ENCODE measurements at regions not wholly inside any gene's neighbourhood (a gene's known extent, or its start where the extent isn't known, plus 50 kb on each side); places are given as distances from the start of the nearest gene placed in this dataset.

DNA sequence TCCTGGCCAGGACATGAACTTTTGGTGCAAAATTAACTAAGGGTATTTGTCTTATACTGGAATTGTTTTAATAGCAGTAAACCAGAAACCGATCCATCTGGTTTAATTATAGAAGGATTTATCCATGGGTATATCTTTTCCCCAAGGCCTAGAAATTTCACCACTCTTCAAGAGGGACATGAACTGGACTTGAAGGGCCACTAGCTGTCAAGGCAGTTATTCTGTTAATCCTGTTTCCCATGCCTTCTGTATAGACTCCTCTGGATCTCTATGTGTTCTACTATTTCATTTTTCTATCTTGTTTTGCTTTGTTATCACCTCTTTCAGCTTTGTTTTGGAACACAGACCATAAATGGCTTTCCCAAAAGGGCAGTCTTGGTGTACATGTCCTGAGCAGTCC is 467.6 kb downstream of the KIF4B start:
- Histone ChIP-seq H3K36me3 (ENCODE audit: insufficient read depth, low read length) (no peaks in the 10 kb centered on the region), H2AFZ (ENCODE audit: low read depth, low read length) (no peak overlapping the region), H3K9me3 (ENCODE audit: low read length) (no peaks in the 10 kb centered on the region), H3K4me3 (ENCODE audit: low read length) (no peak overlapping the region), H3K4me1 (ENCODE audit: insufficient read depth, low read length) (no peaks in the 10 kb centered on the region), H3K27me3 (ENCODE audit: insufficient read depth, low read length) (no peaks in the 10 kb centered on the region)

DNA sequence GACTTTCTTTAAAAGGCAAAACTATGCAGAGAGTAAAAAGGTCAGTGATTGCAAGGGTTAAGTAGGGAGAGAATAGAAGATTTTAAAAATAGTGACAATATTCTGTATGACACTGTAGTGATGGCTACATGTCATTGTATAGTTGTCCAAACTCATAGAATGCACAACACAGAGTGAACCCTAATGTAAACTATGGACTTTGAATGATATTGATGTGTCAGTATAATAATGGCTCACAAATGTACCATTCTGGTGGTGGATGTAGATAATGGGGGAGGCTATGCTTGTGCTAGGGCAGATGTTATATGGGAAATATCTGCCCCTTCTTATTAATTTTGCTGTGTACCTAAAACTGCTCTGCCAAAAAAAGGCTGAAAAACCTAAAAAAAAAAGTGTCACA is 468.9 kb downstream of the KIF4B start:
- Histone ChIP-seq H2AFZ (ENCODE audit: low read depth, low read length) (no peak overlapping the region), H3K27me3 (ENCODE audit: insufficient read depth, low read length) (no peaks in the 10 kb centered on the region), H3K4me3 (ENCODE audit: low read length) (no peak overlapping the region), H3K9me3 (ENCODE audit: low read length) (no peaks in the 10 kb centered on the region), H3K4me1 (ENCODE audit: insufficient read depth, low read length) (no peaks in the 10 kb centered on the region), H3K36me3 (ENCODE audit: insufficient read depth, low read length) (no peaks in the 10 kb centered on the region)

DNA sequence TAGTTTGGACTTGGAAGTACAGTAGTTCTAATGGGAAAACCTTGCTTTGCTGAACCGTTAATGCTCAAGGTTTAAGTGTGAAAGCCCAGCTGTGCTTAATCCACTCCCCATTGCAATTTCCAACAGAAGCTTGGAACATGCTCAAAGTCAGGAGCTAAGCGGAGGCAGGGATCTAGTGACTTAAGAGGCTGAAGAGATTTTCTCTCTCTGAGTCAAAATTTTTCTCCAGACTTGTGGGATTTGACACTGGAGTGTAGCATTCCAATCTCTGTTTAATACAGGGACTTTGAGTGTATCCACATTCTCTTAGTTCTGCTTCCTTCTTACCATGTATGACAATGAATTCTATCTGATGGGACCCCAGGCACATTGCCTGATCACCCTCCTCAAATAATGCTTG is 471.8 kb downstream of the KIF4B start:
- H3K9me3 ChIP-seq (ENCODE audit: low read length) = no peaks in the 10 kb centered on the region
- H3K4me1 ChIP-seq (ENCODE audit: insufficient read depth, low read length) = no peaks in the 10 kb centered on the region
- no peak overlapping the region for H3K4me3 ChIP-seq (ENCODE audit: low read length)
- H3K36me3 ChIP-seq (ENCODE audit: insufficient read depth, low read length) = no peaks in the 10 kb centered on the region
- no peaks in the 10 kb centered on the region for H3K27me3 ChIP-seq (ENCODE audit: insufficient read depth, low read length)
- no peak overlapping the region for H2AFZ ChIP-seq (ENCODE audit: low read depth, low read length)

DNA sequence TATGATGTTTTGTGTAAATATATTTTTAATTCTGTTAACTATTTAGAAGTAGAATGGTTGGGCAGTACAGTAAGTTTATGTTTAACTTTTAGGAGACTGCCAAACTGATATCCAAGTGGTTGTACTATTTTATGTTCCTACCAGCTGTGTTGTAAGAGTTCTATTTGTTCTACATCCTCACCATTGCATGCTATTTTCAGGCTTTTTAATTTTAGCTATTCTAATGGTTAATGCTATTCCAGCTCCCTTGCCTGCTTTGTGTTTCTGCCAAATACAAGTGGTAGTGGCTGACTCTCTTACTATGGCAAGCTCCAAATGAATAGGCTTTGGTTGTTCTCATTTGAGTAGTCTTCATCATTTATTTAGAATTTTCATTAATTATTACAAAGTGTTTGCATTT is 476.4 kb downstream of the KIF4B start:
- no peaks in the 10 kb centered on the region for H3K36me3 ChIP-seq (ENCODE audit: insufficient read depth, low read length)
- H3K27me3 ChIP-seq (ENCODE audit: insufficient read depth, low read length) = no peaks in the 10 kb centered on the region
- H3K9me3 ChIP-seq (ENCODE audit: low read length) = no peaks in the 10 kb centered on the region
- H3K4me3 ChIP-seq (ENCODE audit: low read length) = no peak overlapping the region
- H3K4me1 ChIP-seq (ENCODE audit: insufficient read depth, low read length) = no peaks in the 10 kb centered on the region
- H2AFZ ChIP-seq (ENCODE audit: low read depth, low read length) = no peak overlapping the region

DNA sequence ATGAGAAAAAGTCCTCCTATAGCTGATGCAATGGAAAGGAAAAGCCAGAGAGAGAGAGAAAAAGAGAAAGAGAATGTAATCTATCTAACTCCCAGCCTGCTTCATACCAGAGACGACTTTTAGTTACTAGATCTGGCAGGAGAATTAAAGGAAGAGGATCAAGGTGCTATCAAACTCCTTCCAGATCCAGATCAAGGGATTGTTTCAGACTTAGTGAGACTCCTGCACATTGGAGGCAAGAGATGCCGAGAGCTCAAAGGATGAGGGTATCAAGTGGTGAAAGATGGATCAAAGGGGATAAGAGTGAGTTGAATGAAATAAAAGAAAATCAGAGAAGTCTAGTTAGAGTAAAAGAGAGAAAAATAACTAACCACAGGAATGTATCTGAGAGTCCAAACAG is 478.6 kb downstream of the KIF4B start:
- no peak overlapping the region for H3K4me3 ChIP-seq (ENCODE audit: low read length)
- no peaks in the 10 kb centered on the region for H3K4me1 ChIP-seq (ENCODE audit: insufficient read depth, low read length)
- H2AFZ ChIP-seq (ENCODE audit: low read depth, low read length) = no peak overlapping the region
- H3K36me3 ChIP-seq (ENCODE audit: insufficient read depth, low read length) = no peaks in the 10 kb centered on the region
- no peaks in the 10 kb centered on the region for H3K27me3 ChIP-seq (ENCODE audit: insufficient read depth, low read length)
- no peaks in the 10 kb centered on the region for H3K9me3 ChIP-seq (ENCODE audit: low read length)

DNA sequence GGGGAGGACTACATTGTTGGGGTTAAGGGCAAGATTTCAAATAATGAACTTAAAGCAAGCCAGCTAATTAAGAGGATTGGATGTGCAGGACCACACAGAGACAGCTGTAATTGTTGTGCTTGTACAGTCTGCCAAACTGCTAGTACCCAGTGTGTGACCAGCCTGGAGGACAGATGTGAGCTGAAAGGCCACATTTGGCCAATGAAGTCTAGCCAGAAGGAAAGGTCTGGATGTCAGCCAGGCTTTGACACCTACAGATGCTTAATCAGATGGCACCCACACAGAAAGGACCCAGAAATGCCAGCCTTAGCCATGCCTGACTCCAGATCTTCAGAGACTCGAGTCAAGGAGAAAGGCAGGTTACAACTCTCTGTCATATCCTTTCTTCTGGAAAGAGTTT is 491.1 kb downstream of the KIF4B start:
- no peaks in the 10 kb centered on the region for H3K9me3 ChIP-seq (ENCODE audit: low read length)
- H3K4me3 ChIP-seq (ENCODE audit: low read length) = no peak overlapping the region
- no peaks in the 10 kb centered on the region for H3K27me3 ChIP-seq (ENCODE audit: insufficient read depth, low read length)
- no peak overlapping the region for H2AFZ ChIP-seq (ENCODE audit: low read depth, low read length)
- H3K4me1 ChIP-seq (ENCODE audit: insufficient read depth, low read length) = no peaks in the 10 kb centered on the region
- H3K36me3 ChIP-seq (ENCODE audit: insufficient read depth, low read length) = no peaks in the 10 kb centered on the region

DNA sequence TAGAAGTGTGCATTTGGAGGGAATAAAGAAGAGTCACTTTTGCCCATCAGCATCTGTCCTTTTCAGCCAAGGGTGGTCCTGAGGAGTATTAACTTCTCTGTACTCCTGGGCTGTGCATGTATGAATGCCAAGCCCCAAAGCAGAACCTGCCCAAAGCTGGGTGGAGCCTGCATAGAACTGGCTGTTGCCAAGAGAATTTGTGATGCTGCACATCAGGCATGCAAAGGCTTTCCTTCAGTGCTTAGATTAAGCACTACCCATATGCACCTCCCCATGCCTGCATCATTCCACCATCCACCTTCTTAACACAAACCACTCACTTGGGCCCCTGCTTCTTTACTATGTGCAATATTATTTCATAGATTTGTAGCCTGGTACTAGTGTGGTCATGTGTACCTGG is 493.8 kb downstream of the KIF4B start:
- Histone ChIP-seq H2AFZ (ENCODE audit: low read depth, low read length) (no peak overlapping the region), H3K36me3 (ENCODE audit: insufficient read depth, low read length) (no peaks in the 10 kb centered on the region), H3K4me3 (ENCODE audit: low read length) (no peak overlapping the region), H3K27me3 (ENCODE audit: insufficient read depth, low read length) (no peaks in the 10 kb centered on the region), H3K4me1 (ENCODE audit: insufficient read depth, low read length) (peaks cover 6% of the 10 kb centered on the region), H3K9me3 (ENCODE audit: low read length) (no peaks in the 10 kb centered on the region)

DNA sequence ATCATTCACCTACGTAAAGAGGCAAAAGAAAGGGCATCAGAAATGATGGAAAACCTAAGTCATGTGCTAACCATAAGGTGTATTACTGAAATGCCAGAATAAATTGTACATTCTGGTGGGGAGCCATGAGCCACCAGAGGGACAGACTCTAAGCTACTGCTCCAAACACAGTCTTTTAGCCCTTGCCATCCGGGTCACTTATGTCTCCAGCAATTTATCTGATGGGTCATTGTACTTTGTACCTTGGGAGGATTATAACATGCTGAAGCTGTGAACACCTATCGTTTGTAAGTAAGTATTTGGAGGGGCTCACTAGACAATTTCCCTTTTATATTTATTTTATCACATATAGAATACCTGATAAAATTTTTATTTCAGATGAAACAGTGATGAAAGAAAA is 495.1 kb downstream of the KIF4B start:
- no peaks in the 10 kb centered on the region for H3K27me3 ChIP-seq (ENCODE audit: insufficient read depth, low read length)
- no peaks in the 10 kb centered on the region for H3K9me3 ChIP-seq (ENCODE audit: low read length)
- H3K4me1 ChIP-seq (ENCODE audit: insufficient read depth, low read length) = peaks cover 7% of the 10 kb centered on the region
- no peak overlapping the region for H2AFZ ChIP-seq (ENCODE audit: low read depth, low read length)
- no peaks in the 10 kb centered on the region for H3K36me3 ChIP-seq (ENCODE audit: insufficient read depth, low read length)
- H3K4me3 ChIP-seq (ENCODE audit: low read length) = no peak overlapping the region

DNA sequence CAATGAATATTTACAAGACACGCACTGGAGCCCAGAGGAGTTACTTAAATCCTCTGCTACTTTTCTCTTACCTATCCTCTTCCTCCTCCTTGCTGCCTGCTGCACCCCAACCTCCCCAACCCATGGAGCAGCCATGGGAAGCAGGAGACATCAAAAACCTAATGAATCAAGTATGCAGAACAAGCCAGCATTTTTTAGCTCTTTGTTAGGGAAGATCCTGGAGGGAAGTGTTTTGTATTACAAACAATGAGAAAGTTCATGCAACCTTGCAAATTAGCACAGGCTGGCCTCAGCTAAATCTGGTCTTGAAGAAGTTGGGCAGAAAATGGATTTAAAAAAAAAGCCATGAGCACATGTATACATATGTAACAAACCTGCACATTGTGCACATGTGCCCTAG is 498.8 kb downstream of the KIF4B start:
- Histone ChIP-seq H3K27me3 (ENCODE audit: insufficient read depth, low read length) (no peaks in the 10 kb centered on the region), H3K36me3 (ENCODE audit: insufficient read depth, low read length) (no peaks in the 10 kb centered on the region), H3K9me3 (ENCODE audit: low read length) (no peaks in the 10 kb centered on the region), H3K4me1 (ENCODE audit: insufficient read depth, low read length) (peaks cover 7% of the 10 kb centered on the region), H2AFZ (ENCODE audit: low read depth, low read length) (no peak overlapping the region), H3K4me3 (ENCODE audit: low read length) (no peak overlapping the region)

DNA sequence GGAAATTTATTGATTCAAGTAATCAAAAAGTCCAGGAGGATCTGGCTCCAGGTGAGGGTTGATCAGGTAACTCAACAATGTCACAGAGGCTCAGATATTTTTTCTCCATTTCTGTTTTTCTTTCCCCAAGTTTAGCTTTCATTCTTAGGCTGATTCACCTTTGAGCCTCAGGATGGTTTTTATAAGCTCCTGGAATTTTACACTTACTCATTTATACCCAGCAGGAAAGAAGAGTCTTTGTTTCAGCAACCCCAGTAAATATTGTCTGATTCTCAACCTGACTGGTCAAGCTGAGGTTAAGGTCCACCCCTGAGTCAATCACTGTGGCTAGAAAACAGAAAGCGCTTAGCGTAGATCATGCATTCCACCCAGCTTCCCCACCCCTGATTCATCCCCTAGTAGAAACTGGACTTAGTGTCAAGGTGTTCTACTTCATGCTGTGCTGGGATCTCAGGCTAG is 500.6 kb downstream of the KIF4B start:
- H3K4me3 ChIP-seq (ENCODE audit: low read length) = no peak overlapping the region
- H3K4me1 ChIP-seq (ENCODE audit: insufficient read depth, low read length) = peaks cover 7% of the 10 kb centered on the region
- no peak overlapping the region for H2AFZ ChIP-seq (ENCODE audit: low read depth, low read length)
- no peaks in the 10 kb centered on the region for H3K36me3 ChIP-seq (ENCODE audit: insufficient read depth, low read length)
- no peaks in the 10 kb centered on the region for H3K27me3 ChIP-seq (ENCODE audit: insufficient read depth, low read length)
- no peaks in the 10 kb centered on the region for H3K9me3 ChIP-seq (ENCODE audit: low read length)

DNA sequence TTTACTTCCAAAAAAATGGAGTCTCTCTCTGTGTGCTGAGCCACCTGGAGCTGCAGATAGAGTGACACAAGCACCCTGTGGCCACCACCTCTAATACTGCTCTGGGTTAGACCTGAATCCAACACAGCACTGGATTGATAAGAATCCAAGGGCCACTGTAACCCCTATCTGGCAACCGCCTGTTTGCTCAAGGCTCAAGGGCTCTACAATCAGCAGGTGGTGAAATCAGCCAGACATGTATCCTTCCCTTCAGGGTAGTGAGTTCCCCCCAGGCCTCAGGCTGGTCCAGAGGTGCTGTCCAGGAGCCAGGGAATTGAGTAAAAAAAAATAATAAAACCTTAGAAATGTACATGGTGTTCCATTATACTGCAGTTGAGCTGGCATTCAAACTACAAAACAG is 509.0 kb downstream of the KIF4B start:
- Histone ChIP-seq H3K9me3 (ENCODE audit: low read length) (no peaks in the 10 kb centered on the region), H3K4me1 (ENCODE audit: insufficient read depth, low read length) (no peaks in the 10 kb centered on the region), H3K27me3 (ENCODE audit: insufficient read depth, low read length) (no peaks in the 10 kb centered on the region), H2AFZ (ENCODE audit: low read depth, low read length) (no peak overlapping the region), H3K36me3 (ENCODE audit: insufficient read depth, low read length) (no peaks in the 10 kb centered on the region), H3K4me3 (ENCODE audit: low read length) (no peak overlapping the region)

DNA sequence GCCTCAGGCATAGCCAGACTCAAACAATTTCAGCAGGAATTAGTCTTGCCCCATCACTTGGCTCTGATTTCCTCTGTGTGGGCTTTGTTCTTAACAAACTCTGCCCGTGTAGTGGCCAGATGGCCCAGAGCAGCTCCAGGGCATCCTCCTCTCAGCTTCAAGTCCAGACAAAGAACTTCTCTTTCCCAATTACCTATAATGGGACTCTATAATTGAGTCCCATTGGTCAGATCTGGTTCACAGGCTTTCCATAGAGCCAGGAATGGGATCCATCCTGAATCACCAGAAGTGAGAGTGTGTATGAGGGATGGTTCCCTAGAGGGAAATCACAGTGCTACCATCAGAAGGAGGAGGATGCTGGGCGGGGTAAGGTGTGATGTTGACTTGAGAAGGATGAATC is 515.8 kb downstream of the KIF4B start:
- Histone ChIP-seq H3K4me1 (ENCODE audit: insufficient read depth, low read length) (no peaks in the 10 kb centered on the region), H3K9me3 (ENCODE audit: low read length) (no peaks in the 10 kb centered on the region)

DNA sequence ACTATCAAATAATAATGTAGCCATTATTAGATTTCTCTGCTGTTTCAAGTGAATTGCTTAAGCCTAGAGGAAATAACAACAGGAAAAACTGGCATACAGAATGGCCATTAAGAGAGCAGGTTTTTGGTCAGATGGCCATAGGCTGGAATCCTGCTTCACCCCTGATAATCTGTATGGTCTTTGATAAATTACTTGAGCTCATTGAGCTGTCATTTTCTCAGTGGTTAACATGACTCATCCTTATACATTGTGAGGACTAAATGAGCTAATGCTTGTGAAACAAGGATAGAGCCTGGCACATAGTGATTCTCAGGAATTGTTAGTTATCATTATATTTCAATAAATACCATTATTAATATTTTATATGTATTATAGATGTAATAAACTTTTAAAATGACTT is 516.5 kb downstream of the KIF4B start:
- H3K4me1 ChIP-seq (ENCODE audit: insufficient read depth, low read length) = no peaks in the 10 kb centered on the region
- H3K9me3 ChIP-seq (ENCODE audit: low read length) = no peaks in the 10 kb centered on the region
- no peaks in the 10 kb centered on the region for H3K36me3 ChIP-seq (ENCODE audit: insufficient read depth, low read length)
- H3K27me3 ChIP-seq (ENCODE audit: insufficient read depth, low read length) = no peaks in the 10 kb centered on the region
- H3K4me3 ChIP-seq (ENCODE audit: low read length) = no peak overlapping the region
- no peak overlapping the region for H2AFZ ChIP-seq (ENCODE audit: low read depth, low read length)

More for the DNA sequence above, 515.8 kb downstream of the KIF4B start:
- Histone ChIP-seq H3K27me3 (ENCODE audit: insufficient read depth, low read length) (no peaks in the 10 kb centered on the region), H3K36me3 (ENCODE audit: insufficient read depth, low read length) (no peaks in the 10 kb centered on the region), H3K4me3 (ENCODE audit: low read length) (no peak overlapping the region), H2AFZ (ENCODE audit: low read depth, low read length) (no peak overlapping the region)

DNA sequence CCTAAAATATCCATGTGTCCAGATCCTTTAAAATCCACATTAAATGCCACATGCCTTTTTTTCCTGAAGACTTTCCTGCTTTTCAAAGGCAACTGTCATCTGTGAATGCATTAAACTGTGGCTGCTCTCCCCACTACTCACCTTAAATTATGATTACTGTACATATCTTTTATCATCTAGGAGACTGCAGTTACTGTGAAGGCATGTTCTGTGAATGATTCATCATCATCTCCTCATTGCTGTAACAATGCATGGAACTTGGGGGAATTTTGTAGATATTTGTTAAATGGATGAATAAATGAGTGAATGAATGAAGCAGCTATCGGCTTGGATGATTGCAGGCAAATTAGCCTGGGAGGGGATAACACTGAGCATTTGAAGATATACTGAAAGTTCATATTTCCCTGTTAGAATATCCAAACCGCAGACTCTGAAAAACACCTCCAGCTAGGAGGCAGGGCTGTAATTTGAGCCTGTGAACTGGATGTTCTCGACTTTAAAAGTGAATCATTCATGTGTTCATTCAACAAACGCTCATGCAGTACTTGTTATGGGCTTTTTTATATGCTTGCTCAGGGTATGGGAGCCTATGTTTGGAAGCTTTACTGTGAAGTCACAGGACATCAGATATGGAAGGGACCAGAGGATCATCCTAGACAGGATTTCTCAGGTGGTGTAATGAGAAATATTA is 519.2 kb downstream of the KIF4B start:
- Histone ChIP-seq H3K9me3 (ENCODE audit: low read length) (no peaks in the 10 kb centered on the region), H3K4me3 (ENCODE audit: low read length) (no peak overlapping the region), H3K36me3 (ENCODE audit: insufficient read depth, low read length) (no peaks in the 10 kb centered on the region), H2AFZ (ENCODE audit: low read depth, low read length) (no peak overlapping the region), H3K4me1 (ENCODE audit: insufficient read depth, low read length) (no peaks in the 10 kb centered on the region), H3K27me3 (ENCODE audit: insufficient read depth, low read length) (no peaks in the 10 kb centered on the region)
